GM23338 (cell line): ENCODE measurements at regions not wholly inside any gene's neighbourhood (a gene's known extent, or its start where the extent isn't known, plus 50 kb on each side); places are given as distances from the start of the nearest gene placed in this dataset.
A peak's percentile ranks its signal among the peaks of the same experiment; 100 is the strongest.

Experiments used
- ATAC-seq: fragments of 200-7000 bp; cut with Tn5 transposase; 3 replicates; pipeline ENCODE4 v1.9.1; 2020
- DNase-seq: peaks from one replicate; pipeline ENCODE4 v3.0.0-alpha.2; 2015; ENCODE audit warnings: low spot score
- H2AFZ ChIP-seq: fragments of 200-600 bp; sonication (generic); 2 replicates; pipeline ENCODE4 v1.8.0; 2016; ENCODE audit warnings: antibody characterized with exemption, mild to moderate bottlenecking, moderate library complexity
- H3F3A ChIP-seq: fragments of 200-600 bp; sonication (generic); replicated peaks from 2 replicates; pipeline ENCODE4 v1.8.0; 2017; ENCODE audit warnings: antibody characterized with exemption, mixed run types, low read depth
- H3K27ac ChIP-seq: fragments of 200-600 bp; sonication (generic); 2 replicates; pipeline ENCODE4 v1.6.1; 2016; ENCODE audit warnings: low read depth
- H3K27me3 ChIP-seq: fragments of 200-600 bp; sonication (generic); 2 replicates; pipeline ENCODE4 v1.8.0; 2016; ENCODE audit warnings: mild to moderate bottlenecking, mixed run types, moderate library complexity; ENCODE audit not compliant: insufficient read depth
- H3K36me3 ChIP-seq: fragments of 200-600 bp; sonication (generic); 2 replicates; pipeline ENCODE4 v1.8.0; 2016; ENCODE audit warnings: mild to moderate bottlenecking; ENCODE audit not compliant: insufficient read depth
- H3K4me1 ChIP-seq: fragments of 200-600 bp; sonication (generic); 2 replicates; pipeline ENCODE4 v1.8.0; 2016; ENCODE audit warnings: mild to moderate bottlenecking, moderate library complexity; ENCODE audit not compliant: insufficient read depth
- H3K4me2 ChIP-seq: fragments of 200-600 bp; sonication (generic); 2 replicates; pipeline ENCODE4 v1.7.1; 2017; ENCODE audit warnings: mixed run types
- H3K4me3 ChIP-seq: fragments of 200-600 bp; sonication (generic); 2 replicates; pipeline ENCODE4 v1.6.1; 2016; ENCODE audit warnings: mixed run types
- H3K79me2 ChIP-seq: fragments of 200-600 bp; sonication (generic); replicated peaks from 2 replicates; pipeline ENCODE4 v1.8.0; 2017; ENCODE audit warnings: mild to moderate bottlenecking; ENCODE audit not compliant: insufficient read depth
- H3K9me2 ChIP-seq: fragments of 200-600 bp; sonication (generic); 2 replicates; pipeline ENCODE4 v1.8.0; 2017; ENCODE audit not compliant: insufficient read depth
- H4K20me1 ChIP-seq: fragments of 200-600 bp; sonication (generic); replicated peaks from 2 replicates; pipeline ENCODE4 v1.8.0; 2017; ENCODE audit warnings: mild to moderate bottlenecking; ENCODE audit not compliant: insufficient read depth
- H3K27ac Mint-ChIP-seq: 2 replicates; pipeline ENCODE4 v1.8.0; 2020; ENCODE audit warnings: inconsistent platforms, mild to moderate bottlenecking, moderate library complexity, mixed read lengths
- H3K27me3 Mint-ChIP-seq: 3 replicates; pipeline ENCODE4 v1.8.0; 2022; ENCODE audit warnings: low read depth, mild to moderate bottlenecking, moderate library complexity, mixed read lengths, inconsistent platforms; ENCODE audit not compliant: insufficient read depth, poor library complexity
- H3K36me3 Mint-ChIP-seq: 3 replicates; pipeline ENCODE4 v1.8.0; 2021; ENCODE audit warnings: low read depth, mild to moderate bottlenecking, inconsistent platforms, moderate library complexity, mixed read lengths
- H3K4me1 Mint-ChIP-seq: 3 replicates; pipeline ENCODE4 v1.8.0; 2020; ENCODE audit warnings: mild to moderate bottlenecking, inconsistent platforms, mixed read lengths
- H3K4me3 Mint-ChIP-seq: 3 replicates; pipeline ENCODE4 v1.8.0; 2021; ENCODE audit warnings: moderate library complexity, mild to moderate bottlenecking, inconsistent platforms, mixed read lengths
- H3K9me3 Mint-ChIP-seq: 3 replicates; pipeline ENCODE4 v1.8.0; 2020; ENCODE audit warnings: moderate library complexity, mild to moderate bottlenecking, inconsistent platforms, mixed read lengths
- EZH2 ChIP-seq: fragments of 200-600 bp; sonication (generic); IDR thresholded peaks from one replicate; pipeline ENCODE4 v1.8.0; 2017; ENCODE audit warnings: antibody characterized with exemption, mild to moderate bottlenecking, low read depth; ENCODE audit not compliant: unreplicated experiment
- JUNB ChIP-seq: IDR thresholded peaks from one replicate; pipeline ENCODE4 v1.6.1; 2016; ENCODE audit warnings: antibody characterized with exemption; ENCODE audit not compliant: unreplicated experiment
- NANOG ChIP-seq: IDR thresholded peaks from 2 replicates; pipeline ENCODE4 v1.6.1; 2016; ENCODE audit warnings: antibody characterized with exemption, borderline replicate concordance
- POLR2AphosphoS5 ChIP-seq: IDR thresholded peaks from 2 replicates; pipeline ENCODE4 v1.6.1; 2016; ENCODE audit warnings: antibody characterized with exemption, low read depth
- STAT1 ChIP-seq: IDR thresholded peaks from one replicate; pipeline ENCODE4 v1.6.1; 2016; ENCODE audit warnings: antibody characterized with exemption; ENCODE audit not compliant: unreplicated experiment
- ZNF331 ChIP-seq: fragments of 250-450 bp; sonication (Bioruptor Pico); IDR thresholded peaks from 2 replicates; pipeline ENCODE4 v1.5.0; 2020; ENCODE audit warnings: low read depth, mild to moderate bottlenecking, moderate library complexity
- TF ChIP-seq, protein P1 (sequence below): IDR thresholded peaks from 2 replicates; pipeline ENCODE4 v1.6.1; 2016; ENCODE audit warnings: antibody characterized with exemption
- TF ChIP-seq, protein P2 (sequence below), 2 experiments: fragments of 200-600 bp in 1 of 2; sonication (generic) in 1 of 2; conservative IDR thresholded peaks; 2 replicates each; pipeline versions ENCODE4 v1.5.1 to v1.6.1; 2016 to 2017; ENCODE audit warnings: antibody characterized with exemption in 2 of 2, low read depth in 2 of 2, mild to moderate bottlenecking in 2 of 2, moderate library complexity in 1 of 2

DNA sequence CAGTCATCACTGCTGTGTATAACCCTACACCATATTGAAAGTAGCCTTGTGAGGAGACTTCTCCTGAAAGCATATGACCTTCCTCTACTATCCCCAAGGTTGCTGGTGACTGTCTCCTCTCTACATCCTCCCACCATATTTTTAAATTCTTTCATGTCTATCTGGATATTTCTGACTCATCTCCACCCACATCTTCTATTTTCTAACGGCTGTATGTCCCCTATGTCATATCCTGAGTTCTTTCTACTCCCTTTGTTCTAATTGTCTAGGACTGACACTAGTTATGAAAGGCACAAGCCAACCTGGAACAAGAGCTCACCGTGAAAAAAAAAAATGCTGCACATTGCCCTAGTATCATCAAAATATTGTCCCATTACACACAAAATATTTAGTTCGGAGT is 218.3 kb upstream of the ZNF462 start:
- no peak overlapping the region for H3K27ac ChIP-seq
- H3F3A ChIP-seq = no peaks in the 10 kb centered on the region
- TF ChIP-seq, protein P1, sequence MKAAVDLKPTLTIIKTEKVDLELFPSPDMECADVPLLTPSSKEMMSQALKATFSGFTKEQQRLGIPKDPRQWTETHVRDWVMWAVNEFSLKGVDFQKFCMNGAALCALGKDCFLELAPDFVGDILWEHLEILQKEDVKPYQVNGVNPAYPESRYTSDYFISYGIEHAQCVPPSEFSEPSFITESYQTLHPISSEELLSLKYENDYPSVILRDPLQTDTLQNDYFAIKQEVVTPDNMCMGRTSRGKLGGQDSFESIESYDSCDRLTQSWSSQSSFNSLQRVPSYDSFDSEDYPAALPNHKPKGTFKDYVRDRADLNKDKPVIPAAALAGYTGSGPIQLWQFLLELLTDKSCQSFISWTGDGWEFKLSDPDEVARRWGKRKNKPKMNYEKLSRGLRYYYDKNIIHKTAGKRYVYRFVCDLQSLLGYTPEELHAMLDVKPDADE = no peak
- TF ChIP-seq NANOG (no peak), ZNF331 (CRISPR knock-in tag) (no peak), STAT1 (no peak), JUNB (no peak), EZH2 (no peak)
- H3K36me3 ChIP-seq = no peaks in the 10 kb centered on the region
- H2AFZ ChIP-seq = no peak overlapping the region
- ATAC-seq (no peak), DNase-seq (no peak)
- H3K27me3 ChIP-seq = no peaks in the 10 kb centered on the region
- H3K4me1 ChIP-seq = no peaks in the 10 kb centered on the region
- no peaks in the 10 kb centered on the region for H3K36me3 Mint-ChIP-seq
- no peaks in the 10 kb centered on the region for H3K9me2 ChIP-seq
- no peak overlapping the region for H3K4me3 Mint-ChIP-seq
- no peaks in the 10 kb centered on the region for H3K79me2 ChIP-seq
- H3K27ac Mint-ChIP-seq = 0 out of 2 replicates have a peak overlapping the region, but pooled peaks have one; percentile 2
- H3K4me2 ChIP-seq = no peak overlapping the region
- no peaks in the 10 kb centered on the region; the same call in 2 of the 3 replicates for H3K9me3 Mint-ChIP-seq
- H3K27me3 Mint-ChIP-seq = peaks cover 2% of the 10 kb centered on the region
- no peaks in the 10 kb centered on the region for H4K20me1 ChIP-seq
- no peaks in the 10 kb centered on the region; the same call in 2 of the 3 replicates for H3K4me1 Mint-ChIP-seq
- H3K4me3 ChIP-seq = no peak overlapping the region

DNA sequence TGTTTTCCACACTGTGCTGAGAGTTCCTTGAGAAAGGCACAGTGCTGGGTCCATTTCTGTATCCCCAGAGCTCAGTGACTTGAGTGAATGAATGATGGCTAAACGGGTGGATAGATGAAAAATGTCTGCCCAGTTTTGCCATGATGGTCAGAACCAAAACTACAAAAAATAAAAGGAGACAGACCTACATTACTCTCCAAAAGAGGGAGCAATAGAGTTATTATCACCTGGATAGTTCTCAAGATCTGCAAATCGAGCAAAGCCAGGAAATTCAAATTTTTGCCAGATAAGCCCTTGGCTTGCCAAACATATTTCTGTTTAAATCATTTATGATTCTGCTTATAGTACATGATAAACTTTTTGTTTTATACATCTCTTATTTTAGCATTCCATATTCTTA is 214.2 kb upstream of the ZNF462 start:
- no peak overlapping the region for H3K27ac ChIP-seq
- no peaks in the 10 kb centered on the region for H3K36me3 ChIP-seq
- H3K27me3 ChIP-seq = no peaks in the 10 kb centered on the region
- Mint-ChIP-seq H3K9me3 (peaks cover 6% of the 10 kb centered on the region; the same call in 2 of the 3 replicates), H3K27me3 (peaks cover 2% of the 10 kb centered on the region), H3K36me3 (no peaks in the 10 kb centered on the region; the same call in 2 of the 3 replicates), H3K27ac (no peak overlapping the region), H3K4me3 (no peak overlapping the region), H3K4me1 (no peaks in the 10 kb centered on the region)
- H3K9me2 ChIP-seq = 0 out of 2 replicates have a peak, but pooled peaks cover 3% of the 10 kb centered on the region
- no peaks in the 10 kb centered on the region for H3F3A ChIP-seq
- H2AFZ ChIP-seq = no peak overlapping the region
- H3K4me1 ChIP-seq = no peaks in the 10 kb centered on the region
- H3K4me3 ChIP-seq = no peak overlapping the region
- no peak for TF ChIP-seq EZH2
- TF ChIP-seq NANOG = no peak
- no peak for TF ChIP-seq POLR2AphosphoS5
- TF ChIP-seq, protein P2, sequence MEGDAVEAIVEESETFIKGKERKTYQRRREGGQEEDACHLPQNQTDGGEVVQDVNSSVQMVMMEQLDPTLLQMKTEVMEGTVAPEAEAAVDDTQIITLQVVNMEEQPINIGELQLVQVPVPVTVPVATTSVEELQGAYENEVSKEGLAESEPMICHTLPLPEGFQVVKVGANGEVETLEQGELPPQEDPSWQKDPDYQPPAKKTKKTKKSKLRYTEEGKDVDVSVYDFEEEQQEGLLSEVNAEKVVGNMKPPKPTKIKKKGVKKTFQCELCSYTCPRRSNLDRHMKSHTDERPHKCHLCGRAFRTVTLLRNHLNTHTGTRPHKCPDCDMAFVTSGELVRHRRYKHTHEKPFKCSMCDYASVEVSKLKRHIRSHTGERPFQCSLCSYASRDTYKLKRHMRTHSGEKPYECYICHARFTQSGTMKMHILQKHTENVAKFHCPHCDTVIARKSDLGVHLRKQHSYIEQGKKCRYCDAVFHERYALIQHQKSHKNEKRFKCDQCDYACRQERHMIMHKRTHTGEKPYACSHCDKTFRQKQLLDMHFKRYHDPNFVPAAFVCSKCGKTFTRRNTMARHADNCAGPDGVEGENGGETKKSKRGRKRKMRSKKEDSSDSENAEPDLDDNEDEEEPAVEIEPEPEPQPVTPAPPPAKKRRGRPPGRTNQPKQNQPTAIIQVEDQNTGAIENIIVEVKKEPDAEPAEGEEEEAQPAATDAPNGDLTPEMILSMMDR (conservative IDR thresholded peaks at IDR 0.05; ENCODE audit: low read depth in 2 of 2) = peak; percentile 45 to 48
- no peak for ATAC-seq
- H4K20me1 ChIP-seq = no peaks in the 10 kb centered on the region
- DNase-seq = peak; percentile 43
- H3K4me2 ChIP-seq = no peak overlapping the region
- H3K79me2 ChIP-seq = no peaks in the 10 kb centered on the region
